Suprapubic skin (tissue), 4 donors: ENCODE measurements at regions not wholly inside any gene's neighbourhood (a gene's known extent, or its start where the extent isn't known, plus 50 kb on each side); places are given as distances from the start of the nearest gene placed in this dataset.

Experiments used
- CTCF ChIP-seq, 2 donors: fragments of 200-600 bp in 1 of 2; fragments of 450-650 bp in 1 of 2; sonication (generic) in 1 of 2; IDR thresholded peaks; one replicate each; pipeline ENCODE4 v1.5.1; 2016 to 2019; ENCODE audit warnings: antibody characterized with exemption in 2 of 2, mild to moderate bottlenecking in 1 of 2, moderate library complexity in 1 of 2
- EP300 ChIP-seq: sonication (generic); formaldehyde crosslinking; IDR thresholded peaks from one replicate; pipeline ENCODE4 v1.6.1; 2017; ENCODE audit warnings: antibody characterized with exemption
- POLR2A ChIP-seq, 2 donors: fragments of 450-650 bp; IDR thresholded peaks; one replicate each; pipeline ENCODE4 v1.6.1; 2017; ENCODE audit warnings: antibody characterized with exemption in 2 of 2, mild to moderate bottlenecking in 2 of 2, moderate library complexity in 2 of 2
- POLR2AphosphoS5 ChIP-seq, 3 donors: sonication (generic); formaldehyde crosslinking; IDR thresholded peaks; one replicate each; pipeline ENCODE4 v1.6.1; 2017; ENCODE audit warnings: antibody characterized with exemption in 3 of 3

- TF ChIP-seq POLR2AphosphoS5 (IDR thresholded peaks at IDR 0.05): no peak
- TF ChIP-seq POLR2A (IDR thresholded peaks at IDR 0.05): no peak
- no peak for TF ChIP-seq CTCF (IDR thresholded peaks at IDR 0.05)
- no peak for TF ChIP-seq EP300
These were observed 76.8 kb upstream of the LRIG1 start for GRCh38 chr3:66577426-66578203.
